ENCODE measurements at regions not wholly inside any gene's neighbourhood (a gene's known extent, or its start where the extent isn't known, plus 50 kb on each side); places are given as distances from the start of the nearest gene placed in this dataset.

GRCh38 chr9:88221105-88221504 lies 82.8 kb upstream of the SPATA31C2 start:
- Mint-ChIP-seq H3K9me3 (no peaks in the 10 kb centered on the region), H3K4me3 (no peak overlapping the region), H3K36me3 (ENCODE audit: low read depth) (no peaks in the 10 kb centered on the region), H3K4me1 (ENCODE audit: low read depth) (no peaks in the 10 kb centered on the region), H3K27ac (no peak overlapping the region), H3K27me3 (peaks cover 9% of the 10 kb centered on the region)
- CTCF ChIA-PET = no interaction called here
- POLR2A ChIA-PET = no interaction called here
- no peak for TF ChIP-seq CTCF (IDR thresholded peaks at IDR 0.05)
- intact Hi-C loops (cut with micrococcal nuclease) = no loop called here
- ATAC-seq = no peak
- DNase-seq = no peak

GRCh38 chr9:88220652-88221051 lies 82.4 kb upstream of the SPATA31C2 start:
- POLR2A ChIA-PET = no interaction called here
- Mint-ChIP-seq H3K9me3 (no peaks in the 10 kb centered on the region), H3K36me3 (ENCODE audit: low read depth) (no peaks in the 10 kb centered on the region), H3K4me3 (no peak overlapping the region), H3K27ac (no peak overlapping the region), H3K27me3 (peaks cover 9% of the 10 kb centered on the region), H3K4me1 (ENCODE audit: low read depth) (no peaks in the 10 kb centered on the region)
- intact Hi-C loops (cut with micrococcal nuclease) = no loop called here
- DNase-seq (no peak), ATAC-seq (no peak)
- no peak for TF ChIP-seq CTCF (IDR thresholded peaks at IDR 0.05)
- CTCF ChIA-PET = no interaction called here

GRCh38 chr9:88219601-88220000 lies 81.3 kb upstream of the SPATA31C2 start:
- H3K9me3 Mint-ChIP-seq = peaks cover 2% of the 10 kb centered on the region
- ATAC-seq = no peak
- POLR2A ChIA-PET = no interaction called here
- intact Hi-C loops (cut with micrococcal nuclease) = no loop called here
- no peak for TF ChIP-seq CTCF (IDR thresholded peaks at IDR 0.05)
- no peaks in the 10 kb centered on the region for H3K36me3 Mint-ChIP-seq (ENCODE audit: low read depth)
- CTCF ChIA-PET = no interaction called here
- H3K27ac Mint-ChIP-seq = no peak overlapping the region
- no peak overlapping the region for H3K4me3 Mint-ChIP-seq
- no peaks in the 10 kb centered on the region for H3K4me1 Mint-ChIP-seq (ENCODE audit: low read depth)
- H3K27me3 Mint-ChIP-seq = peaks cover 9% of the 10 kb centered on the region
- no peak for DNase-seq

- no peaks in the 10 kb centered on the region for H3K4me1 Mint-ChIP-seq (ENCODE audit: low read depth)
- ATAC-seq (no peak), DNase-seq (no peak)
Measured at GRCh38 chr9:88218726-88219125, 80.5 kb upstream of the SPATA31C2 start.

More at GRCh38 chr9:88218726-88219125, 80.5 kb upstream of the SPATA31C2 start:
- peaks cover 10% of the 10 kb centered on the region for H3K27me3 Mint-ChIP-seq
- H3K27ac Mint-ChIP-seq = no peak overlapping the region
- H3K9me3 Mint-ChIP-seq = peaks cover 5% of the 10 kb centered on the region
- no peak overlapping the region for H3K4me3 Mint-ChIP-seq
- TF ChIP-seq CTCF (IDR thresholded peaks at IDR 0.05) = no peak
- ChIA-PET CTCF (no interaction called here), POLR2A (interaction anchor here (1.2 kb wide), 1 partner anchor 133 kb away, joined by 3 read pairs; no protein-coding TSS in a partner anchor)
- intact Hi-C loops (cut with micrococcal nuclease) = no loop called here
- no peaks in the 10 kb centered on the region for H3K36me3 Mint-ChIP-seq (ENCODE audit: low read depth)
